ENCODE measurements at regions not wholly inside any gene's neighbourhood (a gene's known extent, or its start where the extent isn't known, plus 50 kb on each side); places are given as distances from the start of the nearest gene placed in this dataset.

DNA sequence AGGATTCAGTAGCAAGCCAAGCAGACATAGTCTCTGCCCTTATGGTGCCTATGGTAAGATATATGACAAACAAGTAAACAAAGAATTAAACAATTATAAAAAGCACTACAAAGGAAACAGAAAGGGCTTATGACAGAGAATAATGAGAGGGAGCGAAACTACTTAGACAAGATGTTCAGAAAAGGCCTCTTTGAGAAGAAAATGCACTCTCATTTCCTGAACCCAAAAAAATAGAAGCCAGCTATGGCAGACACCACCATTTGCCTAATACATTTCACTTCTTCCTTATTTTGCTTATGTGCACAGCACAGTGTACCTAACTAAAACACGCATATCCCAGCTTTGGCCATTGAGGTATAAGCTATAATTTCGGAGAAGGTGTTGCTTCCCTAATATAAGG is 465.5 kb upstream of the PPP2R3A start:
- Histone ChIP-seq H4K20me1 (ENCODE audit: insufficient read depth, low read length) (no peaks in the 10 kb centered on the region), H3K27me3 (ENCODE audit: insufficient read depth, low read length) (peaks cover 10% of the 10 kb centered on the region), H3K79me2 (ENCODE audit: insufficient read depth, low read length) (no peaks in the 10 kb centered on the region), H2AFZ (ENCODE audit: low read length) (no peak overlapping the region), H3K4me3 (ENCODE audit: insufficient read depth, low read length) (no peak overlapping the region), H3K36me3 (ENCODE audit: insufficient read depth, low read length) (no peaks in the 10 kb centered on the region), H3K4me2 (ENCODE audit: insufficient read depth, low read length) (no peak overlapping the region), H3K27ac (ENCODE audit: low read depth, low read length) (no peak overlapping the region), H3K9me3 (ENCODE audit: low read depth, low read length) (no peaks in the 10 kb centered on the region), H3K4me1 (ENCODE audit: insufficient read depth, low read length) (peaks cover 3% of the 10 kb centered on the region)
- DNase-seq (ENCODE audit: insufficient read length, low spot score, missing footprints), result no peak
- TF ChIP-seq, protein P1, sequence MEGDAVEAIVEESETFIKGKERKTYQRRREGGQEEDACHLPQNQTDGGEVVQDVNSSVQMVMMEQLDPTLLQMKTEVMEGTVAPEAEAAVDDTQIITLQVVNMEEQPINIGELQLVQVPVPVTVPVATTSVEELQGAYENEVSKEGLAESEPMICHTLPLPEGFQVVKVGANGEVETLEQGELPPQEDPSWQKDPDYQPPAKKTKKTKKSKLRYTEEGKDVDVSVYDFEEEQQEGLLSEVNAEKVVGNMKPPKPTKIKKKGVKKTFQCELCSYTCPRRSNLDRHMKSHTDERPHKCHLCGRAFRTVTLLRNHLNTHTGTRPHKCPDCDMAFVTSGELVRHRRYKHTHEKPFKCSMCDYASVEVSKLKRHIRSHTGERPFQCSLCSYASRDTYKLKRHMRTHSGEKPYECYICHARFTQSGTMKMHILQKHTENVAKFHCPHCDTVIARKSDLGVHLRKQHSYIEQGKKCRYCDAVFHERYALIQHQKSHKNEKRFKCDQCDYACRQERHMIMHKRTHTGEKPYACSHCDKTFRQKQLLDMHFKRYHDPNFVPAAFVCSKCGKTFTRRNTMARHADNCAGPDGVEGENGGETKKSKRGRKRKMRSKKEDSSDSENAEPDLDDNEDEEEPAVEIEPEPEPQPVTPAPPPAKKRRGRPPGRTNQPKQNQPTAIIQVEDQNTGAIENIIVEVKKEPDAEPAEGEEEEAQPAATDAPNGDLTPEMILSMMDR (IDR thresholded peaks at IDR 0.05; ENCODE audit: extremely low read depth, low read depth, low read length), result no peak

DNA sequence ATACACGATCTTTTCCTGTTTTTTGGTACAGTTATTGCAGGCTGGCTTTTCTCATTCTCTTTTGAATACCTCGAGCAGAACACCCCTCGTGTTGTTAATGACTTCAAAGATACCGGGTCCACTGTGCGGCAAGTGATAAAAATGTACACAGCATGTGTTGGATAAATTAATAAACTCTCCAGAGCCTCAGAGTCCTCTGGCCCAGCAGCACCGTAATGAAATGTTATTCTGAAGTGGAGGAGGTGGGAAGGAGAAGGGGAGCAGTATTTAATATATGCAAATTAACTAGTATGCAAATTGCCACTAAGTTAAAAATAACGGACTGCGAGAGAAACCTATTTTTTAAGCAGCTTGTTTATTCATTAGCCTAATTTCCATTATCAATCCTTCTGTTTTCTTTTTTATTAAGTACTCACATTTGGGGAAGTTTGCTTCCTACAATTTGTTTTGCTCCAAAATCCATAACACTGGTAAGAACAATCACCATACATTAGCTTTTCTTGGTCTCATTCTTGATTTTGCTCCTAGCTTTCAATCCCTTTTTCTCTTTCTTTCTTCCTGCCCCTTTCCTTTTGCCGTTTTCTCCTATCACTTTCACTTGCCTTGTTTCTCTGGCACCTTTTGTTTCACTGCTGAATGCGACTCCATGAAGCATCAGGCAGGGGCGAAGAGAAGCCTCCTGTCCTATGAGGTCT is 462.3 kb upstream of the PPP2R3A start:
- H3K36me3 ChIP-seq (ENCODE audit: insufficient read depth, low read length), result no peaks in the 10 kb centered on the region
- H3K27me3 ChIP-seq (ENCODE audit: insufficient read depth, low read length), result peaks cover 10% of the 10 kb centered on the region
- peak overlapping the region; percentile 84 for H2AFZ ChIP-seq (ENCODE audit: low read length)
- TF ChIP-seq, protein P1 (IDR thresholded peaks at IDR 0.05; ENCODE audit: extremely low read depth, low read depth, low read length), result no peak
- H3K79me2 ChIP-seq (ENCODE audit: insufficient read depth, low read length), result no peaks in the 10 kb centered on the region
- no peaks in the 10 kb centered on the region for H4K20me1 ChIP-seq (ENCODE audit: insufficient read depth, low read length)
- peak overlapping the region; percentile 23 for H3K4me2 ChIP-seq (ENCODE audit: insufficient read depth, low read length)
- H3K4me3 ChIP-seq (ENCODE audit: insufficient read depth, low read length), result no peak overlapping the region
- peaks cover 3% of the 10 kb centered on the region for H3K4me1 ChIP-seq (ENCODE audit: insufficient read depth, low read length)
- H3K9me3 ChIP-seq (ENCODE audit: low read depth, low read length), result no peaks in the 10 kb centered on the region
- no peak overlapping the region for H3K27ac ChIP-seq (ENCODE audit: low read depth, low read length)
- no peak for DNase-seq (ENCODE audit: insufficient read length, low spot score, missing footprints)

DNA sequence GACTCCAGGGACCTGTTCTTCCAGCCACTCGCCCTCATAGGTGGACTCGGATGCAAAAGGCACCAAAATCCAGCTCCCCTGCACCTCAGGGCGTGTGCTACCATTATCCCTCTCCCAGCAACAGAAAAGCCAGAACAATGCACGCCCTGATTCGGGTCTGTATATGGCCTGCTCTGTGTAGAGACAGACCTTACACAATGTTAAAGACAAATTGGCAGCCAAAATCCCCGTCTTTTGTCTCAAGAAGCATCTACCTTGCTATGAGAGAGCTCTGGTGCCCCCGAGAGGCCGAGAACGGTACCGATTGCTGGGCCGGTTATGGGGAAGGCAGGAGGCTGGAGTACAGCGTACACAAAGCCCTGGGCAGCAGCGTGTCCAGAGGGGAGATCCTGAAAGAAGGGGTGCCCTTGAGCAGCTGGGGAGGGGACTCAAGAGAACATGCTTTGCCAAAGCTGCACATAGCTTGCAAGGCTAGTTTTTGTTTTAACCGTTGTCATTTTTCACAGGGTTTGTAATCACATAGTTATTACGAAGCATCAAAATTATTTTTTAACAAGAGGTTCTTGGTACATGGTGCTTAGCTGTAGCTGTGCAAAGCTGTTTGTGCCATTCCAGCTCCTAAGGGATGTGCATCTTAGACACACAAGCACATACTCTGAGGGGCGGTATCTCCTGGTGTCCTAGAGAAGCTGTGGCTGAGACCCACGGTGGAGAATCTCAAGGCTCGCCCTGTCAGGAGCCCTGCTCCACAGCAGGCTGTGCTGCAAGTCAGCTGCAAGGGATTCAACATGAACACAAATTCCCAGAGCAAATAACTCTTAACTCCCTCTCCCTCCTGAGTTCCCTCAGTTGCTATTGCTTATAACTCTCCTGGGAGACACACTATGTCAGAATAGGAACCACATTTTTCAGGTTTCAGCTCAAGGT is 461.5 kb upstream of the PPP2R3A start:
- DNase-seq (ENCODE audit: insufficient read length, low spot score, missing footprints), result peak; percentile 31
- Histone ChIP-seq H3K4me2 (ENCODE audit: insufficient read depth, low read length) (peak overlapping the region; percentile 23), H3K36me3 (ENCODE audit: insufficient read depth, low read length) (no peaks in the 10 kb centered on the region), H2AFZ (ENCODE audit: low read length) (peak overlapping the region; percentile 84), H4K20me1 (ENCODE audit: insufficient read depth, low read length) (no peaks in the 10 kb centered on the region), H3K4me1 (ENCODE audit: insufficient read depth, low read length) (peaks cover 3% of the 10 kb centered on the region), H3K27me3 (ENCODE audit: insufficient read depth, low read length) (peaks cover 10% of the 10 kb centered on the region), H3K4me3 (ENCODE audit: insufficient read depth, low read length) (no peak overlapping the region), H3K9me3 (ENCODE audit: low read depth, low read length) (no peaks in the 10 kb centered on the region), H3K27ac (ENCODE audit: low read depth, low read length) (no peak overlapping the region), H3K79me2 (ENCODE audit: insufficient read depth, low read length) (no peaks in the 10 kb centered on the region)
- TF ChIP-seq, protein P1 (IDR thresholded peaks at IDR 0.05; ENCODE audit: extremely low read depth, low read depth, low read length), result peak; percentile 87
